ENCODE measurements at regions not wholly inside any gene's neighbourhood (a gene's known extent, or its start where the extent isn't known, plus 50 kb on each side); places are given as distances from the start of the nearest gene placed in this dataset.

- Histone ChIP-seq H3K27me3 (ENCODE audit: control insufficient read depth in 3 of 3, insufficient read depth in 3 of 3, low read length in 2 of 3) (no peaks in the 10 kb centered on the region), H3K27ac (ENCODE audit: low read depth in 1 of 2, low read length in 1 of 2) (no peak overlapping the region), H3K36me3 (ENCODE audit: control insufficient read depth in 4 of 4, insufficient read depth in 4 of 4, low read length in 4 of 4) (no peaks in the 10 kb centered on the region), H3K4me3 (no peak overlapping the region), H3K4me1 (ENCODE audit: control insufficient read depth in 5 of 5, insufficient read depth in 5 of 5, low read length in 5 of 5) (no peaks in the 10 kb centered on the region), H3K9me3 (ENCODE audit: control insufficient read depth in 4 of 4, insufficient read depth in 3 of 4, low read length in 3 of 4) (no peaks in the 10 kb centered on the region), H3K9ac (ENCODE audit: insufficient read depth in 1 of 2, low read length in 2 of 2) (no peak overlapping the region)
- no peak for TF ChIP-seq CTCF (IDR thresholded peaks at IDR 0.05; ENCODE audit: control extremely low read depth, extremely low read depth)
- 72% methylated on average over 3 of the region's 3 CpGs for WGBS, 2 donors
- DNase-seq (no peak), ATAC-seq (ENCODE audit: insufficient read depth, low FRiP score) (no peak)
Observed at GRCh38 chr10:59012839-59013238, 163.6 kb upstream of the PHYHIPL start.

- Histone ChIP-seq H3K4me3 (no peak overlapping the region), H3K36me3 (ENCODE audit: control insufficient read depth in 4 of 4, insufficient read depth in 4 of 4, low read length in 4 of 4) (no peaks in the 10 kb centered on the region), H3K9me3 (ENCODE audit: control insufficient read depth in 4 of 4, insufficient read depth in 3 of 4, low read length in 3 of 4) (no peaks in the 10 kb centered on the region), H3K4me1 (ENCODE audit: control insufficient read depth in 5 of 5, insufficient read depth in 5 of 5, low read length in 5 of 5) (peaks cover 0 to 3% (median 0%) of the 10 kb centered on the region in 5 donors), H3K9ac (ENCODE audit: insufficient read depth in 1 of 2, low read length in 2 of 2) (no peak overlapping the region), H3K27ac (ENCODE audit: low read depth in 1 of 2, low read length in 1 of 2) (no peak overlapping the region), H3K27me3 (ENCODE audit: control insufficient read depth in 3 of 3, insufficient read depth in 3 of 3, low read length in 2 of 3) (no peaks in the 10 kb centered on the region)
- DNase-seq (no peak), ATAC-seq (ENCODE audit: insufficient read depth, low FRiP score) (no peak)
- WGBS, 2 donors: 80% methylated on average over 4 of the region's 4 CpGs
- TF ChIP-seq CTCF (IDR thresholded peaks at IDR 0.05; ENCODE audit: control extremely low read depth, extremely low read depth): no peak
Observed at GRCh38 chr10:59016043-59016442, 160.4 kb upstream of the PHYHIPL start.

- DNase-seq (peak in 2 of 3 donors; percentile 29 to 36), ATAC-seq (ENCODE audit: insufficient read depth, low FRiP score) (no peak)
- Histone ChIP-seq H3K9me3 (ENCODE audit: control insufficient read depth in 4 of 4, insufficient read depth in 3 of 4, low read length in 3 of 4) (no peaks in the 10 kb centered on the region), H3K4me3 (no peak overlapping the region), H3K36me3 (ENCODE audit: control insufficient read depth in 4 of 4, insufficient read depth in 4 of 4, low read length in 4 of 4) (no peaks in the 10 kb centered on the region), H3K27ac (ENCODE audit: low read depth in 1 of 2, low read length in 1 of 2) (no peak overlapping the region), H3K9ac (ENCODE audit: insufficient read depth in 1 of 2, low read length in 2 of 2) (peak overlapping the region in 1 of 2 donors; percentile 14), H3K27me3 (ENCODE audit: control insufficient read depth in 3 of 3, insufficient read depth in 3 of 3, low read length in 2 of 3) (no peaks in the 10 kb centered on the region), H3K4me1 (ENCODE audit: control insufficient read depth in 5 of 5, insufficient read depth in 5 of 5, low read length in 5 of 5) (peaks cover 0 to 3% (median 0%) of the 10 kb centered on the region in 5 donors)
- 79 to 86% methylated on average over 5 of the region's 5 CpGs for WGBS, 2 donors
- no peak for TF ChIP-seq CTCF (IDR thresholded peaks at IDR 0.05; ENCODE audit: control extremely low read depth, extremely low read depth)
Observed at GRCh38 chr10:59018977-59019376, 157.5 kb upstream of the PHYHIPL start.

GRCh38 chr10:59019603-59020002 lies 156.8 kb upstream of the PHYHIPL start:
- Histone ChIP-seq H3K4me1 (ENCODE audit: control insufficient read depth in 5 of 5, insufficient read depth in 5 of 5, low read length in 5 of 5) (peaks cover 0 to 3% (median 0%) of the 10 kb centered on the region in 5 donors), H3K9ac (ENCODE audit: insufficient read depth in 1 of 2, low read length in 2 of 2) (peak overlapping the region in 1 of 2 donors; percentile 14), H3K4me3 (no peak overlapping the region), H3K36me3 (ENCODE audit: control insufficient read depth in 4 of 4, insufficient read depth in 4 of 4, low read length in 4 of 4) (no peaks in the 10 kb centered on the region), H3K27me3 (ENCODE audit: control insufficient read depth in 3 of 3, insufficient read depth in 3 of 3, low read length in 2 of 3) (no peaks in the 10 kb centered on the region), H3K27ac (ENCODE audit: low read depth in 1 of 2, low read length in 1 of 2) (no peak overlapping the region), H3K9me3 (ENCODE audit: control insufficient read depth in 4 of 4, insufficient read depth in 3 of 4, low read length in 3 of 4) (no peaks in the 10 kb centered on the region)
- WGBS, 2 donors: 17 to 31% methylated on average over 3 of the region's 3 CpGs
- ATAC-seq (ENCODE audit: insufficient read depth, low FRiP score) (no peak), DNase-seq (peak in 2 of 3 donors; percentile 56 to 74)
- no peak for TF ChIP-seq CTCF (IDR thresholded peaks at IDR 0.05; ENCODE audit: control extremely low read depth, extremely low read depth)

All from lung (tissue), 11 donors.